GM23248 (cell line): ENCODE measurements at regions not wholly inside any gene's neighbourhood (a gene's known extent, or its start where the extent isn't known, plus 50 kb on each side); places are given as distances from the start of the nearest gene placed in this dataset.
A peak's percentile ranks its signal among the peaks of the same experiment; 100 is the strongest.

ENCODE experiments used
- DNase-seq: peaks from one replicate; pipeline ENCODE4 v3.0.0-alpha.2; 2015
- H2AFZ ChIP-seq: fragments of 200-600 bp; sonication (generic); 2 replicates; pipeline ENCODE4 v1.6.1; 2016; ENCODE audit warnings: antibody characterized with exemption
- H3F3A ChIP-seq: fragments of 200-600 bp; sonication (generic); 2 replicates; pipeline ENCODE4 v1.6.1; 2016; ENCODE audit warnings: mild to moderate bottlenecking, antibody characterized with exemption, mixed run types; ENCODE audit not compliant: insufficient read depth
- H3K27ac ChIP-seq: fragments of 200-600 bp; sonication (generic); 2 replicates; pipeline ENCODE4 v1.5.1; 2016; ENCODE audit warnings: mild to moderate bottlenecking
- H3K27me3 ChIP-seq: fragments of 200-600 bp; sonication (generic); replicated peaks from 2 replicates; pipeline ENCODE4 v1.6.1; 2016; ENCODE audit warnings: mild to moderate bottlenecking; ENCODE audit not compliant: insufficient read depth
- H3K36me3 ChIP-seq: fragments of 200-600 bp; sonication (generic); 2 replicates; pipeline ENCODE4 v1.6.1; 2016; ENCODE audit warnings: low read depth, mild to moderate bottlenecking
- H3K4me1 ChIP-seq: fragments of 200-600 bp; sonication (generic); 2 replicates; pipeline ENCODE4 v1.6.1; 2016; ENCODE audit warnings: mild to moderate bottlenecking; ENCODE audit not compliant: insufficient read depth
- H3K4me2 ChIP-seq: fragments of 200-600 bp; sonication (generic); one replicate; pipeline ENCODE4 v1.6.1; 2016; ENCODE audit warnings: mild to moderate bottlenecking; ENCODE audit not compliant: unreplicated experiment
- H3K4me3 ChIP-seq: fragments of 200-600 bp; sonication (generic); 2 replicates; pipeline ENCODE4 v1.5.1; 2016; ENCODE audit warnings: mild to moderate bottlenecking
- H3K79me2 ChIP-seq: fragments of 200-600 bp; sonication (generic); 2 replicates; pipeline ENCODE4 v1.6.1; 2016; ENCODE audit warnings: mild to moderate bottlenecking; ENCODE audit not compliant: insufficient read depth
- H3K9ac ChIP-seq: fragments of 200-600 bp; sonication (generic); 2 replicates; pipeline ENCODE4 v1.6.1; 2016; ENCODE audit warnings: mild to moderate bottlenecking
- H3K9me2 ChIP-seq: fragments of 200-600 bp; sonication (generic); 2 replicates; pipeline ENCODE4 v1.6.1; 2016; ENCODE audit warnings: mixed run types, mild to moderate bottlenecking, moderate library complexity; ENCODE audit not compliant: insufficient read depth
- H3K9me3 ChIP-seq: fragments of 200-600 bp; sonication (generic); one replicate; pipeline ENCODE4 v1.6.1; 2017; ENCODE audit warnings: low read depth
- H4K20me1 ChIP-seq: fragments of 200-600 bp; sonication (generic); 2 replicates; pipeline ENCODE4 v1.6.0; 2016; ENCODE audit not compliant: insufficient read depth
- EZH2 ChIP-seq: fragments of 200-600 bp; sonication (generic); IDR thresholded peaks from 2 replicates; pipeline ENCODE4 v1.6.1; 2018; ENCODE audit warnings: antibody characterized with exemption, mild to moderate bottlenecking; ENCODE audit not compliant: insufficient read depth, poor library complexity, severe bottlenecking
- EZH2phosphoT487 ChIP-seq: fragments of 200-600 bp; sonication (generic); IDR thresholded peaks from 2 replicates; pipeline ENCODE4 v1.6.1; 2018; ENCODE audit warnings: antibody characterized with exemption, moderate library complexity, mild to moderate bottlenecking, low read depth; ENCODE audit not compliant: insufficient read depth
- WGBS, 2 experiments: methylation state at CpG; one replicate each; pipeline ENCODE4 v1.1.6; 2015 to 2017; ENCODE audit warnings: low lambda C conversion rate in 2 of 2, low coverage in 1 of 2; ENCODE audit errors: missing lambda C conversion rate in 2 of 2; 5-methylcytosine and 5-hydroxymethylcytosine counted together
- in situ Hi-C: fragments of 300-500 bp; cut with MboI; formaldehyde crosslinking; loops from 2 replicates; pipeline ENCODE4 v1.15.0; 2020

GRCh38 chr2:199596549-199596948 lies 138.8 kb upstream of the SATB2 start:
- 17 to 38% methylated on average over 1 of the region's 1 CpG for WGBS, 2 experiments
- Histone ChIP-seq H3K27ac (no peak overlapping the region), H4K20me1 (no peaks in the 10 kb centered on the region), H2AFZ (no peak overlapping the region), H3K9ac (no peak overlapping the region), H3K9me3 (no peaks in the 10 kb centered on the region), H3F3A (no peaks in the 10 kb centered on the region), H3K36me3 (no peaks in the 10 kb centered on the region), H3K9me2 (no peaks in the 10 kb centered on the region), H3K79me2 (no peaks in the 10 kb centered on the region), H3K27me3 (peaks cover 7% of the 10 kb centered on the region; the same call in 1 of the 2 replicates), H3K4me3 (no peak overlapping the region), H3K4me1 (no peaks in the 10 kb centered on the region), H3K4me2 (no peak overlapping the region)
- TF ChIP-seq EZH2 (no peak), EZH2phosphoT487 (no peak)
- peak; percentile 45 for DNase-seq
- in situ Hi-C loops = no loop called here

GRCh38 chr2:199594443-199594842 lies 136.7 kb upstream of the SATB2 start:
- H3K9ac ChIP-seq = no peak overlapping the region
- H3K4me3 ChIP-seq = no peak overlapping the region
- no peaks in the 10 kb centered on the region for H4K20me1 ChIP-seq
- no peaks in the 10 kb centered on the region for H3K4me1 ChIP-seq
- no peak overlapping the region for H2AFZ ChIP-seq
- H3F3A ChIP-seq = no peaks in the 10 kb centered on the region
- 48 to 52% methylated on average over 4 to 5 of the region's 5 CpGs for WGBS, 2 experiments
- H3K27ac ChIP-seq = no peak overlapping the region
- DNase-seq = no peak
- no peaks in the 10 kb centered on the region for H3K9me3 ChIP-seq
- H3K27me3 ChIP-seq = peaks cover 12% of the 10 kb centered on the region
- TF ChIP-seq EZH2phosphoT487 (no peak), EZH2 (no peak)
- no peak overlapping the region for H3K4me2 ChIP-seq
- H3K79me2 ChIP-seq = no peaks in the 10 kb centered on the region
- H3K36me3 ChIP-seq = no peaks in the 10 kb centered on the region
- in situ Hi-C loops = no loop called here
- H3K9me2 ChIP-seq = no peaks in the 10 kb centered on the region

- no peak overlapping the region for H2AFZ ChIP-seq
- no peaks in the 10 kb centered on the region for H3K36me3 ChIP-seq
- H3K4me2 ChIP-seq = no peak overlapping the region
- no peak overlapping the region for H3K27ac ChIP-seq
- H3K9ac ChIP-seq = no peak overlapping the region
- H3K27me3 ChIP-seq = peaks cover 24% of the 10 kb centered on the region
- H3K9me3 ChIP-seq = no peaks in the 10 kb centered on the region
- no peak overlapping the region for H3K4me3 ChIP-seq
- no peaks in the 10 kb centered on the region for H3K4me1 ChIP-seq
- 41 to 45% methylated on average over 4 of the region's 4 CpGs for WGBS, 2 experiments
- H3K79me2 ChIP-seq = no peaks in the 10 kb centered on the region
- H3F3A ChIP-seq = no peaks in the 10 kb centered on the region
- no peaks in the 10 kb centered on the region for H4K20me1 ChIP-seq
- in situ Hi-C loops = no loop called here
- no peaks in the 10 kb centered on the region for H3K9me2 ChIP-seq
- no peak for DNase-seq
- TF ChIP-seq EZH2phosphoT487 (no peak), EZH2 (no peak)
Measured at GRCh38 chr2:199591826-199592225, 134.1 kb upstream of the SATB2 start.

- no peaks in the 10 kb centered on the region for H3F3A ChIP-seq
- no peaks in the 10 kb centered on the region for H3K9me2 ChIP-seq
- in situ Hi-C loops = no loop called here
- no peak for DNase-seq
- H4K20me1 ChIP-seq = no peaks in the 10 kb centered on the region
- no peak for TF ChIP-seq EZH2
- no peak for TF ChIP-seq EZH2phosphoT487
- H3K9me3 ChIP-seq = no peaks in the 10 kb centered on the region
- WGBS, 2 experiments = 46 to 52% methylated on average over 5 of the region's 5 CpGs
- no peak overlapping the region for H3K4me3 ChIP-seq
- no peak overlapping the region for H3K4me2 ChIP-seq
- no peak overlapping the region for H2AFZ ChIP-seq
- no peak overlapping the region for H3K27ac ChIP-seq
- H3K36me3 ChIP-seq = no peaks in the 10 kb centered on the region
- H3K27me3 ChIP-seq = peaks cover 24% of the 10 kb centered on the region
- H3K9ac ChIP-seq = no peak overlapping the region
- H3K79me2 ChIP-seq = no peaks in the 10 kb centered on the region
- no peaks in the 10 kb centered on the region for H3K4me1 ChIP-seq
Measured at GRCh38 chr2:199590321-199591203, 132.8 kb upstream of the SATB2 start.
